ENCODE measurements at regions not wholly inside any gene's neighbourhood (a gene's known extent, or its start where the extent isn't known, plus 50 kb on each side); places are given as distances from the start of the nearest gene placed in this dataset.

DNA sequence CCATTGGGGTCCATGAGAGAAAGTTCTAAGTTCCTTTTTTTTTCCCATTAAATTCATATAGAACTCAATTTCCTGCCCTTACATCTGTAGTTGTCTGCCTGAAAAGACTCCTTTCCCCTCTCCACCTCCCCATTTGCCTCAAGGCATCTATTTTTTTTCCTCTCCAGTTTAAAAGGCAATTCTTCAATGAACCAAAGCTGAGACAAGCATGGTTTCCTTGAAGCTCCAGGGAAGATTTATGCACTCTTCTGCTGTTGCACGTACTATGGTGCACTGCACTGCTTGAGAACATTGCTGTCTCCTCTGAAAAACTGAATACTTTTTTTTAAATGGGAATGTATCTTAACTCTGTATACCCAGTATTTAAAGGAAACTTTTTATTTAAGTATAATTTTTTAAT lies 465.2 kb downstream of the CD83 start:
- TF ChIP-seq, protein P1, sequence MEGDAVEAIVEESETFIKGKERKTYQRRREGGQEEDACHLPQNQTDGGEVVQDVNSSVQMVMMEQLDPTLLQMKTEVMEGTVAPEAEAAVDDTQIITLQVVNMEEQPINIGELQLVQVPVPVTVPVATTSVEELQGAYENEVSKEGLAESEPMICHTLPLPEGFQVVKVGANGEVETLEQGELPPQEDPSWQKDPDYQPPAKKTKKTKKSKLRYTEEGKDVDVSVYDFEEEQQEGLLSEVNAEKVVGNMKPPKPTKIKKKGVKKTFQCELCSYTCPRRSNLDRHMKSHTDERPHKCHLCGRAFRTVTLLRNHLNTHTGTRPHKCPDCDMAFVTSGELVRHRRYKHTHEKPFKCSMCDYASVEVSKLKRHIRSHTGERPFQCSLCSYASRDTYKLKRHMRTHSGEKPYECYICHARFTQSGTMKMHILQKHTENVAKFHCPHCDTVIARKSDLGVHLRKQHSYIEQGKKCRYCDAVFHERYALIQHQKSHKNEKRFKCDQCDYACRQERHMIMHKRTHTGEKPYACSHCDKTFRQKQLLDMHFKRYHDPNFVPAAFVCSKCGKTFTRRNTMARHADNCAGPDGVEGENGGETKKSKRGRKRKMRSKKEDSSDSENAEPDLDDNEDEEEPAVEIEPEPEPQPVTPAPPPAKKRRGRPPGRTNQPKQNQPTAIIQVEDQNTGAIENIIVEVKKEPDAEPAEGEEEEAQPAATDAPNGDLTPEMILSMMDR (IDR thresholded peaks at IDR 0.05; ENCODE audit: poor library complexity, severe bottlenecking): no peak
- TF ChIP-seq EZH2 (IDR thresholded peaks at IDR 0.05; ENCODE audit: borderline replicate concordance, insufficient read depth, low read length, poor library complexity, severe bottlenecking): no peak
